ENCODE measurements at regions not wholly inside any gene's neighbourhood (a gene's known extent, or its start where the extent isn't known, plus 50 kb on each side); places are given as distances from the start of the nearest gene placed in this dataset.
"Not testable (repeated sequence)": the region's sequence is repeated elsewhere in the genome, so short reads cannot be mapped to it uniquely, and the experiment has no call there.

GRCh38 chr13:55120631-55121030 is 2020.1 kb upstream of the PRR20A start:
- H3K4me3 ChIP-seq (ENCODE audit: low read depth, low read length), result no peak overlapping the region
- in situ Hi-C loops (cut with HindIII; ENCODE audit: low pct_ligation_motif_present, low sequenced_read_pairs), result no loop called here
- DNase-seq, result no peak

GRCh38 chr13:55155046-55155445 is 1985.7 kb upstream of the PRR20A start:
- in situ Hi-C loops (cut with HindIII; ENCODE audit: low pct_ligation_motif_present, low sequenced_read_pairs), result no loop called here
- DNase-seq, result no peak
- no peak overlapping the region for H3K4me3 ChIP-seq (ENCODE audit: low read depth, low read length)
- H3K36me3 ChIP-seq (replicated peaks), result no peaks in the 10 kb centered on the region
- H3K27ac ChIP-seq, result no peak overlapping the region
- TF ChIP-seq CTCF (IDR thresholded peaks at IDR 0.05; ENCODE audit: low read depth, low read length, missing control alignments), result no peak
- H3K27me3 ChIP-seq (replicated peaks), result no peaks in the 10 kb centered on the region

More at GRCh38 chr13:55120631-55121030, 2020.1 kb upstream of the PRR20A start:
- no peaks in the 10 kb centered on the region for H3K27me3 ChIP-seq (replicated peaks)
- no peaks in the 10 kb centered on the region for H3K36me3 ChIP-seq (replicated peaks)
- no peak for TF ChIP-seq CTCF (IDR thresholded peaks at IDR 0.05; ENCODE audit: low read depth, low read length, missing control alignments)
- H3K27ac ChIP-seq, result no peak overlapping the region

- in situ Hi-C loops (cut with HindIII; ENCODE audit: low pct_ligation_motif_present, low sequenced_read_pairs), result no loop called here
- no peak for TF ChIP-seq CTCF (IDR thresholded peaks at IDR 0.05; ENCODE audit: low read depth, low read length, missing control alignments)
- Histone ChIP-seq H3K27ac (no peak overlapping the region), H3K27me3 (replicated peaks) (no peaks in the 10 kb centered on the region), H3K36me3 (replicated peaks) (no peaks in the 10 kb centered on the region), H3K4me3 (ENCODE audit: low read depth, low read length) (no peak overlapping the region)
- DNase-seq, result no peak
Observed at GRCh38 chr13:55159765-55160164, 1981.0 kb upstream of the PRR20A start.

GRCh38 chr13:55160867-55161266 is 1979.9 kb upstream of the PRR20A start:
- no peak for TF ChIP-seq CTCF (IDR thresholded peaks at IDR 0.05; ENCODE audit: low read depth, low read length, missing control alignments)
- no peak overlapping the region for H3K27ac ChIP-seq
- H3K27me3 ChIP-seq (replicated peaks), result no peaks in the 10 kb centered on the region
- in situ Hi-C loops (cut with HindIII; ENCODE audit: low pct_ligation_motif_present, low sequenced_read_pairs), result no loop called here
- H3K4me3 ChIP-seq (ENCODE audit: low read depth, low read length), result no peak overlapping the region
- H3K36me3 ChIP-seq (replicated peaks), result no peaks in the 10 kb centered on the region
- no peak for DNase-seq

GRCh38 chr13:55178582-55178981 is 1962.1 kb upstream of the PRR20A start:
- in situ Hi-C loops (cut with HindIII; ENCODE audit: low pct_ligation_motif_present, low sequenced_read_pairs); H3K36me3 ChIP-seq (replicated peaks); H3K27ac ChIP-seq; DNase-seq; H3K27me3 ChIP-seq (replicated peaks); H3K4me3 ChIP-seq (ENCODE audit: low read depth, low read length): not testable (repeated sequence)

- in situ Hi-C loops (cut with HindIII; ENCODE audit: low pct_ligation_motif_present, low sequenced_read_pairs), result no loop called here
- Histone ChIP-seq H3K36me3 (replicated peaks) (no peaks in the 10 kb centered on the region), H3K27ac (no peak overlapping the region), H3K27me3 (replicated peaks) (no peaks in the 10 kb centered on the region), H3K4me3 (ENCODE audit: low read depth, low read length) (no peak overlapping the region)
- no peak for DNase-seq
- no peak for TF ChIP-seq CTCF (IDR thresholded peaks at IDR 0.05; ENCODE audit: low read depth, low read length, missing control alignments)
Observed at GRCh38 chr13:55190996-55191395, 1949.7 kb upstream of the PRR20A start.
